ENCODE measurements at regions not wholly inside any gene's neighbourhood (a gene's known extent, or its start where the extent isn't known, plus 50 kb on each side); places are given as distances from the start of the nearest gene placed in this dataset.

DNA sequence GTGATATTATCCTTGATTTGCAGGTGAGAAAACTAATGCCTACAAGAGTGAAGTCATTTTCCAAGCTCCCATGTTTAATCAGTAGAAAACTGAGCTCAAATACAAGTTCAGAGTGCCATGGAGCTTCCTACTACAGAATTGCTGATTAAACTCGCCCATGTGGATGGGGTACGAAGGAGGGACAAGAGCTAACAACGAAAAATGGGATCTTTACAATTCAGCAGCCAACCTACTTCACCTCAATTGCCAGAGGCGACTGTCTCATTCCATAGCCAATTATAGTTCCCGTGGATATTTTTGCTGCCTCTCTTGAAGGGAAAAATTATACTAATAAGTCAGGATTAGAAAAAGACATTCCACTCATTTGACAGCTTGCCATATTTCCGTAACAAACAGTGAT, 1155.1 kb downstream of the OLFM4 start:
- TF ChIP-seq, protein P1, sequence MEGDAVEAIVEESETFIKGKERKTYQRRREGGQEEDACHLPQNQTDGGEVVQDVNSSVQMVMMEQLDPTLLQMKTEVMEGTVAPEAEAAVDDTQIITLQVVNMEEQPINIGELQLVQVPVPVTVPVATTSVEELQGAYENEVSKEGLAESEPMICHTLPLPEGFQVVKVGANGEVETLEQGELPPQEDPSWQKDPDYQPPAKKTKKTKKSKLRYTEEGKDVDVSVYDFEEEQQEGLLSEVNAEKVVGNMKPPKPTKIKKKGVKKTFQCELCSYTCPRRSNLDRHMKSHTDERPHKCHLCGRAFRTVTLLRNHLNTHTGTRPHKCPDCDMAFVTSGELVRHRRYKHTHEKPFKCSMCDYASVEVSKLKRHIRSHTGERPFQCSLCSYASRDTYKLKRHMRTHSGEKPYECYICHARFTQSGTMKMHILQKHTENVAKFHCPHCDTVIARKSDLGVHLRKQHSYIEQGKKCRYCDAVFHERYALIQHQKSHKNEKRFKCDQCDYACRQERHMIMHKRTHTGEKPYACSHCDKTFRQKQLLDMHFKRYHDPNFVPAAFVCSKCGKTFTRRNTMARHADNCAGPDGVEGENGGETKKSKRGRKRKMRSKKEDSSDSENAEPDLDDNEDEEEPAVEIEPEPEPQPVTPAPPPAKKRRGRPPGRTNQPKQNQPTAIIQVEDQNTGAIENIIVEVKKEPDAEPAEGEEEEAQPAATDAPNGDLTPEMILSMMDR (IDR thresholded peaks at IDR 0.05; ENCODE audit: extremely low read depth in 1 of 2, insufficient read depth in 1 of 2, low read depth in 1 of 2, low read length in 2 of 2), result no peak
- TF ChIP-seq, protein P2, sequence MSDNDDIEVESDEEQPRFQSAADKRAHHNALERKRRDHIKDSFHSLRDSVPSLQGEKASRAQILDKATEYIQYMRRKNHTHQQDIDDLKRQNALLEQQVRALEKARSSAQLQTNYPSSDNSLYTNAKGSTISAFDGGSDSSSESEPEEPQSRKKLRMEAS (IDR thresholded peaks at IDR 0.05; ENCODE audit: insufficient read depth, insufficient read length), result no peak
- no peak for TF ChIP-seq POLR2AphosphoS5 (IDR thresholded peaks at IDR 0.05; ENCODE audit: insufficient read depth, low read depth, low read length)
- TF ChIP-seq MYC (IDR thresholded peaks at IDR 0.05; ENCODE audit: low read depth, low read length), result no peak
- TF ChIP-seq EZH2 (IDR thresholded peaks at IDR 0.05; ENCODE audit: borderline replicate concordance, low read depth, low read length, severe bottlenecking), result no peak
